K562 (cell line): ENCODE measurements at regions not wholly inside any gene's neighbourhood (a gene's known extent, or its start where the extent isn't known, plus 50 kb on each side); places are given as distances from the start of the nearest gene placed in this dataset.
A peak's percentile ranks its signal among the peaks of the same experiment; 100 is the strongest.

Source experiments
- ATAC-seq: fragments of 200-7000 bp; cut with Tn5 transposase; 3 replicates; pipeline ENCODE4 v1.9.1; 2020; ENCODE audit warnings: moderate library complexity
- BruUV-seq: library from RNA; stranded (reverse); fragments of 400-500 nt; replicated peaks from 2 replicates; lab custom pipeline; 2021; lab: Mats Ljungman, UMichigan
- CTCF ChIA-PET: fragments of 300-600 bp; formaldehyde crosslinking; extraction: SDS; loops from one replicate; lab custom pipeline; 2021; ENCODE audit warnings: low intra/inter-chr PET ratio; lab: Yijun Ruan, JAX
- POLR2A ChIA-PET: fragments of 300-600, 350-650 bp; sonication (Branson Sonifier 250); formaldehyde crosslinking; extraction: SDS; loops from one replicate; lab custom pipeline; 2021; ENCODE audit warnings: antibody characterized with exemption, inconsistent platforms; lab: Yijun Ruan, JAX
- DNase-seq, 4 experiments: peaks; one replicate each; pipeline versions ENCODE4 v3.0.0 to v3.0.0-alpha.2; 2011 to 2018; ENCODE audit warnings: low spot score in 3 of 4, mixed read lengths in 3 of 4; ENCODE audit errors: extremely low read depth in 1 of 4
- FAIRE-seq: peaks from 2 replicates; lab custom pipeline; 2011; peaks lifted over from hg19 to GRCh38; lab: Jason Lieb, UNC
- H2AFZ ChIP-seq: 2 replicates; pipeline ENCODE4 v1.6.0; 2011; ENCODE audit warnings: low read depth, low read length, control low read depth, inconsistent platforms
- H3K27ac ChIP-seq: fragments of 200-600 bp; 3 replicates; pipeline ENCODE4 v1.8.0; 2011; ENCODE audit warnings: low read depth, mild to moderate bottlenecking, control low read depth, inconsistent platforms, low read length, moderate library complexity, mixed read lengths; ENCODE audit errors: extremely low read depth
- H3K27me3 ChIP-seq, 2 experiments: fragments of 300-600 bp in 1 of 2; 2 replicates in 1 of 2; 3 replicates in 1 of 2; pipeline versions ENCODE4 v1.6.0 to v1.8.0; 2011; ENCODE audit warnings: inconsistent platforms in 2 of 2, low read length in 2 of 2, mild to moderate bottlenecking in 1 of 2, mixed read lengths in 1 of 2, moderate library complexity in 1 of 2; ENCODE audit not compliant: control insufficient read depth in 2 of 2, insufficient read depth in 2 of 2
- H3K36me3 ChIP-seq: fragments of 300-600 bp; 3 replicates; pipeline ENCODE4 v1.8.0; 2011; ENCODE audit warnings: mild to moderate bottlenecking, low read length, inconsistent platforms; ENCODE audit not compliant: control insufficient read depth, insufficient read depth
- H3K4me1 ChIP-seq, 2 experiments: fragments of 200-600 bp in 1 of 2; replicated peaks in 1 of 2; 2 replicates in 1 of 2; 3 replicates in 1 of 2; pipeline versions ENCODE4 v1.5.1 to v1.8.0; 2011; ENCODE audit warnings: inconsistent platforms in 2 of 2, low read length in 2 of 2, mild to moderate bottlenecking in 1 of 2, mixed read lengths in 1 of 2, moderate library complexity in 1 of 2; ENCODE audit not compliant: control insufficient read depth in 2 of 2, insufficient read depth in 2 of 2
- H3K4me2 ChIP-seq: 2 replicates; pipeline ENCODE4 v1.6.1; 2011; ENCODE audit warnings: low read length, control low read depth, inconsistent platforms, mixed read lengths; ENCODE audit not compliant: insufficient read depth
- H3K4me3 ChIP-seq: fragments of 200-600 bp; sonication (generic), shearing (Covaris generic); 2 replicates; pipeline ENCODE4 v1.5.1; 2016; ENCODE audit warnings: control low read depth, inconsistent platforms
- H3K79me2 ChIP-seq: fragments of 200-600 bp; 3 replicates; pipeline ENCODE4 v1.8.0; 2011; ENCODE audit warnings: low read length, inconsistent platforms; ENCODE audit not compliant: control insufficient read depth, insufficient read depth
- H3K9ac ChIP-seq, 2 experiments: 2 replicates each; pipeline versions ENCODE4 v1.6.0 to v1.6.1; 2011; ENCODE audit warnings: low read depth in 2 of 2, low read length in 2 of 2, control low read depth in 1 of 2, inconsistent platforms in 1 of 2, mild to moderate bottlenecking in 1 of 2, mixed read lengths in 1 of 2; ENCODE audit not compliant: insufficient read depth in 1 of 2
- H3K9me1 ChIP-seq: one replicate; pipeline ENCODE4 v1.6.0; 2011; ENCODE audit warnings: inconsistent platforms, mild to moderate bottlenecking, low read length, moderate library complexity; ENCODE audit not compliant: control insufficient read depth, insufficient read depth
- H3K9me3 ChIP-seq: replicated peaks from 2 replicates; pipeline ENCODE4 v1.5.1; 2011; ENCODE audit warnings: low read depth, low read length, inconsistent platforms; ENCODE audit not compliant: control insufficient read depth, insufficient read depth
- H4K20me1 ChIP-seq: replicated peaks from 2 replicates; pipeline ENCODE4 v1.6.1; 2011; ENCODE audit warnings: low read length, inconsistent platforms, mixed read lengths; ENCODE audit not compliant: control insufficient read depth, insufficient read depth
- ADNP ChIP-seq: fragments of 200-800 bp; sonication (Bioruptor generic); IDR thresholded peaks from 2 replicates; pipeline ENCODE4 v1.6.1; 2016; ENCODE audit warnings: missing genetic modification characterization, missing compliant biosample characterization
- DMBX1 ChIP-seq: fragments of 250-450 bp; sonication (Bioruptor Pico); IDR thresholded peaks from 2 replicates; pipeline ENCODE4 v1.8.0; 2022; ENCODE audit warnings: inconsistent platforms, mild to moderate bottlenecking, moderate library complexity, borderline replicate concordance
- ESRRB ChIP-seq: fragments of 250-450 bp; sonication (Bioruptor Pico); IDR thresholded peaks from 2 replicates; pipeline ENCODE4 v1.5.0; 2020; ENCODE audit warnings: mild to moderate bottlenecking, moderate library complexity, borderline replicate concordance
- HNRNPH1 ChIP-seq: fragments of 200-400 bp; formaldehyde crosslinking; optimal IDR thresholded peaks from 2 replicates; pipeline ENCODE3; 2017; ENCODE audit warnings: low read depth, mild to moderate bottlenecking, low read length, moderate library complexity
- MAFK ChIP-seq: IDR thresholded peaks from 2 replicates; pipeline ENCODE4 v1.6.1; 2011; ENCODE audit warnings: low read length, improper control_type of control experiment
- PTTG1 ChIP-seq: fragments of 450-650 bp; IDR thresholded peaks from 2 replicates; pipeline ENCODE4 v1.6.1; 2016; ENCODE audit warnings: low read depth, mild to moderate bottlenecking, missing genetic modification characterization, missing compliant biosample characterization
- XRCC3 ChIP-seq: fragments of 450-650 bp; IDR thresholded peaks from 2 replicates; pipeline ENCODE4 v1.6.1; 2017; ENCODE audit warnings: mild to moderate bottlenecking, moderate library complexity
- WGBS: fragments of 100-300 bp; shearing (Covaris generic); methylation state at CpG from one replicate; pipeline ENCODE4 v1.1.6; 2016; ENCODE audit warnings: low coverage, mixed read lengths; ENCODE audit not compliant: insufficient coverage; ENCODE audit errors: missing lambda C conversion rate; 5-methylcytosine and 5-hydroxymethylcytosine counted together
- in situ Hi-C: fragments of 300-500 bp; cut with MboI; formaldehyde crosslinking; loops from 4 replicates; pipeline ENCODE4 v1.15.0; 2018; ENCODE audit warnings: inconsistent platforms, mixed read lengths
- intact Hi-C: fragments of 100-400 bp; cut with micrococcal nuclease; formaldehyde crosslinking; loops from 2 replicates; pipeline ENCODE4 v1.14.2; 2022
- TF ChIP-seq, protein P1 (sequence below): sonication (generic); formaldehyde crosslinking; IDR thresholded peaks from 2 replicates; pipeline ENCODE4 v1.5.0; 2020; ENCODE audit warnings: missing genetic modification reagents
- TF ChIP-seq, protein P2 (sequence below), 2 experiments: fragments of 450-650 bp; IDR thresholded peaks; 2 replicates each; pipeline ENCODE4 v1.6.1; 2016

DNA sequence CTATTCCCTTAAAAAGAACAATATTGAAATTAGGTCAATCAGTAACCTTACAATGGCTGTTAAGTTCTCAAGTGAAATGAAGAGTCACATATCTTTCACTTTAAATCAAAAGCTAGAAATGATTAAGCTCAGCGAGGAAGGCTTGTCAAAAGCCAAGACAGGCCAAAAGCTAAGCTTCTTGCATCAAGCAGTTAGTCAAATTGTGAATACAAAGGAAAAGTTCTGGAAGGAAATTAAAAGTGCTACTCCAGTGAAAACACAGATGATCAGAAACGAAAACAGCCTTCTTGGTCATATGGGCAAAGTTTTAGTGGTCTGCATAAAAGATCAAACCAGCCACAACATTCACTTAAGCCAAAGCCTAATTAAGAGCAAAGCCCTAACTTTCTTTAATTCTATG lies 402.6 kb upstream of the ZEB2 start:
- CTCF ChIA-PET = no interaction called here
- POLR2A ChIA-PET = no interaction called here
- 22% methylated on average over 2 of the region's 2 CpGs for WGBS
- no peak overlapping the region for H3K4me2 ChIP-seq
- ATAC-seq = no peak
- intact Hi-C loops = no loop called here
- no peak overlapping the region for H3K4me3 ChIP-seq
- peaks cover 3% of the 10 kb centered on the region; the same call in 1 of the 2 replicates for H3K9me3 ChIP-seq
- H3K36me3 ChIP-seq = no peaks in the 10 kb centered on the region
- no peak for TF ChIP-seq XRCC3
- no peaks in the 10 kb centered on the region for H4K20me1 ChIP-seq
- in situ Hi-C loops = no loop called here
- no peaks in the 10 kb centered on the region for H3K79me2 ChIP-seq
- H3K27me3 ChIP-seq = no peaks in the 10 kb centered on the region
- H3K4me1 ChIP-seq = peaks cover 0 to 3% of the 10 kb centered on the region in 2 experiments; a peak in 2 of 5 replicates
- no TSS peak for BruUV-seq
- peak overlapping the region; percentile 47; the same call in 1 of the 2 replicates for H2AFZ ChIP-seq
- H3K9me1 ChIP-seq = no peaks in the 10 kb centered on the region
- H3K27ac ChIP-seq = no peak overlapping the region
- FAIRE-seq = no peak
- DNase-seq = no peak
- H3K9ac ChIP-seq = no peak overlapping the region

DNA sequence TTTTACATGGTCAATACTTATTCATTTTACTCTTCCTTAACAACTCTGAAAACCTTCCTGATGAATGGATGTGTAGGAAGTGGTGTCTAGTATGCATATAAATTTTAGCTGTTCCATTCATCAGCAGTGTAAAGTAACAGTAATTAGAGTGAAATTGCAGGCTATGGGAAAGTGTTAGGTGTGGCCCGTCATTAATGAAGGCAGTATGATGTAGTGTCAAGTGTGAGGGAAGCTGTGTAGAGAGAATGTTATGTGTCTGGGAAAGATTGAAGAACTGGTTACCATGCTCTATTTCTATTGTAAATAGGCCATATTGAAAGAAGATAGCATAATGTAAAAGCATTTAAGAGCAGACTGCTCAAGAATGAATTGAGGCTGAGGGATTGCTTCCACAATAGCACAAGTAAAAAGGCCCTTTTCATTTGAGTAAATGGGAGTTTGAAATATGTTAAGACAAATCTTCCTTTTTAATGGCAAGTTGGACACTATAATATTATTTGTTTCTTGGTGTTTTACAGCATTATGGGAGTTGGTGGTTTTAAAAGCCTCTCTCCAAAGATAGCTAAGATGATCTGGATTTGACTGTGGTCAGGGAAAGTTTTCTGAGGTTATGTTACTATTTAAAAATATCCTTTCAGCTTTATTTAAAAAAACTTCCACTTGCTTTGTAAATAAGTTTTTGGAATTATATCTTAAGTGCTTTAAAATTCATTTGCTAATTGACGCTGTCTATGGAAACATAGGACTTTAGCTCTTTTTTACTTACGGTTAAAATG lies 401.0 kb upstream of the ZEB2 start:
- peaks cover 0 to 1% of the 10 kb centered on the region in 2 experiments; a peak in 2 of 5 replicates for H3K4me1 ChIP-seq
- no peak overlapping the region for H3K9ac ChIP-seq
- H3K27ac ChIP-seq = no peak overlapping the region
- no peak for FAIRE-seq
- no peaks in the 10 kb centered on the region for H3K27me3 ChIP-seq
- BruUV-seq = no TSS peak
- WGBS = 86% methylated on average over 3 of the region's 3 CpGs
- H3K4me3 ChIP-seq = no peak overlapping the region
- no peaks in the 10 kb centered on the region for H3K36me3 ChIP-seq
- intact Hi-C loops = no loop called here
- no peaks in the 10 kb centered on the region for H4K20me1 ChIP-seq
- H3K9me1 ChIP-seq = no peaks in the 10 kb centered on the region
- in situ Hi-C loops = no loop called here
- no peak for ATAC-seq
- DNase-seq = no peak
- H3K79me2 ChIP-seq = no peaks in the 10 kb centered on the region
- no peak overlapping the region for H3K4me2 ChIP-seq
- no peak overlapping the region for H2AFZ ChIP-seq
- H3K9me3 ChIP-seq = peaks cover 2% of the 10 kb centered on the region; the same call in 1 of the 2 replicates
- CTCF ChIA-PET = no interaction called here
- TF ChIP-seq HNRNPH1 (no peak), PTTG1 (tag) (no peak), ADNP (tag) (no peak), DMBX1 (CRISPR knock-in tag) (no peak), ESRRB (CRISPR knock-in tag) (no peak), MAFK (no peak)
- TF ChIP-seq, protein P1, sequence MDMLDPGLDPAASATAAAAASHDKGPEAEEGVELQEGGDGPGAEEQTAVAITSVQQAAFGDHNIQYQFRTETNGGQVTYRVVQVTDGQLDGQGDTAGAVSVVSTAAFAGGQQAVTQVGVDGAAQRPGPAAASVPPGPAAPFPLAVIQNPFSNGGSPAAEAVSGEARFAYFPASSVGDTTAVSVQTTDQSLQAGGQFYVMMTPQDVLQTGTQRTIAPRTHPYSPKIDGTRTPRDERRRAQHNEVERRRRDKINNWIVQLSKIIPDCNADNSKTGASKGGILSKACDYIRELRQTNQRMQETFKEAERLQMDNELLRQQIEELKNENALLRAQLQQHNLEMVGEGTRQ = no peak
- TF ChIP-seq, protein P2, sequence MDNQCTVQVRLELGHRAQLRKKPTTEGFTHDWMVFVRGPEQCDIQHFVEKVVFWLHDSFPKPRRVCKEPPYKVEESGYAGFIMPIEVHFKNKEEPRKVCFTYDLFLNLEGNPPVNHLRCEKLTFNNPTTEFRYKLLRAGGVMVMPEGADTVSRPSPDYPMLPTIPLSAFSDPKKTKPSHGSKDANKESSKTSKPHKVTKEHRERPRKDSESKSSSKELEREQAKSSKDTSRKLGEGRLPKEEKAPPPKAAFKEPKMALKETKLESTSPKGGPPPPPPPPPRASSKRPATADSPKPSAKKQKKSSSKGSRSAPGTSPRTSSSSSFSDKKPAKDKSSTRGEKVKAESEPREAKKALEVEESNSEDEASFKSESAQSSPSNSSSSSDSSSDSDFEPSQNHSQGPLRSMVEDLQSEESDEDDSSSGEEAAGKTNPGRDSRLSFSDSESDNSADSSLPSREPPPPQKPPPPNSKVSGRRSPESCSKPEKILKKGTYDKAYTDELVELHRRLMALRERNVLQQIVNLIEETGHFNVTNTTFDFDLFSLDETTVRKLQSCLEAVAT (IDR thresholded peaks at IDR 0.05) = no peak
- POLR2A ChIA-PET = no interaction called here
